ENCODE measurements at regions not wholly inside any gene's neighbourhood (a gene's known extent, or its start where the extent isn't known, plus 50 kb on each side); places are given as distances from the start of the nearest gene placed in this dataset.

GRCh38 chr9:87401681-87402080 is 96.0 kb upstream of the DAPK1 start:
- H2BK20ac ChIP-seq (ENCODE audit: low read depth, low read length, poor library complexity, severe bottlenecking) = no peak overlapping the region
- Mint-ChIP-seq H3K36me3 (ENCODE audit: insufficient read depth in 1 of 3, low read depth in 3 of 3) (no peaks in the 10 kb centered on the region), H3K4me3 (no peak overlapping the region), H3K4me1 (peaks cover 63 to 64% of the 10 kb centered on the region in 2 experiments), H3K9me3 (no peaks in the 10 kb centered on the region), H3K27ac (peak overlapping the region; percentile 49 to 66 (median 65); a peak in 4 of 7 replicates), H3K27me3 (ENCODE audit: low read depth) (no peaks in the 10 kb centered on the region)
- no peak overlapping the region for H3K23ac ChIP-seq (ENCODE audit: insufficient read length, low read depth, low read length)
- no peak overlapping the region for H3K27ac ChIP-seq (ENCODE audit: insufficient read length, low read depth, low read length)
- no peak for DNase-seq
- H2BK12ac ChIP-seq (ENCODE audit: insufficient read length, low read depth, low read length) = no peak overlapping the region
- no peaks in the 10 kb centered on the region for H3K79me2 ChIP-seq (ENCODE audit: insufficient read depth, low read length)
- no peak overlapping the region for H2AFZ ChIP-seq (ENCODE audit: low read length)
- no peak overlapping the region for H2BK120ac ChIP-seq (ENCODE audit: low read depth, low read length, poor library complexity, severe bottlenecking)
- H3K4me2 ChIP-seq (ENCODE audit: insufficient read depth, insufficient read length, low read length) = no peak overlapping the region
- H3K27me3 ChIP-seq (ENCODE audit: insufficient read depth, low read length) = no peaks in the 10 kb centered on the region
- H4K8ac ChIP-seq (replicated peaks; ENCODE audit: insufficient read length, low read depth, low read length) = no peak overlapping the region
- TF ChIP-seq, protein P1, sequence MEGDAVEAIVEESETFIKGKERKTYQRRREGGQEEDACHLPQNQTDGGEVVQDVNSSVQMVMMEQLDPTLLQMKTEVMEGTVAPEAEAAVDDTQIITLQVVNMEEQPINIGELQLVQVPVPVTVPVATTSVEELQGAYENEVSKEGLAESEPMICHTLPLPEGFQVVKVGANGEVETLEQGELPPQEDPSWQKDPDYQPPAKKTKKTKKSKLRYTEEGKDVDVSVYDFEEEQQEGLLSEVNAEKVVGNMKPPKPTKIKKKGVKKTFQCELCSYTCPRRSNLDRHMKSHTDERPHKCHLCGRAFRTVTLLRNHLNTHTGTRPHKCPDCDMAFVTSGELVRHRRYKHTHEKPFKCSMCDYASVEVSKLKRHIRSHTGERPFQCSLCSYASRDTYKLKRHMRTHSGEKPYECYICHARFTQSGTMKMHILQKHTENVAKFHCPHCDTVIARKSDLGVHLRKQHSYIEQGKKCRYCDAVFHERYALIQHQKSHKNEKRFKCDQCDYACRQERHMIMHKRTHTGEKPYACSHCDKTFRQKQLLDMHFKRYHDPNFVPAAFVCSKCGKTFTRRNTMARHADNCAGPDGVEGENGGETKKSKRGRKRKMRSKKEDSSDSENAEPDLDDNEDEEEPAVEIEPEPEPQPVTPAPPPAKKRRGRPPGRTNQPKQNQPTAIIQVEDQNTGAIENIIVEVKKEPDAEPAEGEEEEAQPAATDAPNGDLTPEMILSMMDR (conservative IDR thresholded peaks at IDR 0.05) = no peak
- no peak overlapping the region for H4K5ac ChIP-seq (ENCODE audit: insufficient read length, low read depth, low read length)
- H3K23me2 ChIP-seq (ENCODE audit: insufficient read length, low read depth, low read length, poor library complexity, severe bottlenecking) = no peaks in the 10 kb centered on the region
- no peaks in the 10 kb centered on the region for H3K9me3 ChIP-seq (ENCODE audit: control insufficient read depth, low read depth, low read length)
- no CpG with 5 or more reads among the region's 7 CpGs for WGBS (ENCODE audit: extremely low coverage, insufficient read length, low lambda C conversion rate)
- H3K4me1 ChIP-seq (ENCODE audit: insufficient read depth, low read length) = peaks cover 25% of the 10 kb centered on the region; the same call in 1 of the 2 replicates
- H3K18ac ChIP-seq (ENCODE audit: insufficient read length, low read depth, low read length) = no peak overlapping the region
- no peak overlapping the region for H3T11ph ChIP-seq (ENCODE audit: low read length)
- H2BK5ac ChIP-seq (ENCODE audit: insufficient read length, low read length) = no peak overlapping the region
- no peak overlapping the region for H3K4ac ChIP-seq (ENCODE audit: low read depth, low read length)
- H3K79me1 ChIP-seq (ENCODE audit: insufficient read depth, low read depth, low read length, poor library complexity, severe bottlenecking) = no peaks in the 10 kb centered on the region
- H3K56ac ChIP-seq (ENCODE audit: insufficient read length, low read depth, low read length) = no peak overlapping the region
- H3K14ac ChIP-seq (ENCODE audit: insufficient read depth, low read length) = no peak overlapping the region
- H3K9ac ChIP-seq (ENCODE audit: extremely low read depth, insufficient read length, low read length) = no peak overlapping the region
- no peak overlapping the region for H4K91ac ChIP-seq (ENCODE audit: insufficient read length, low read depth, low read length)
- no peak overlapping the region for H2AK5ac ChIP-seq (ENCODE audit: insufficient read length, low read length)
- no peak overlapping the region for H2BK15ac ChIP-seq (ENCODE audit: low read depth, low read length)
- no peaks in the 10 kb centered on the region for H4K20me1 ChIP-seq (ENCODE audit: control insufficient read depth, insufficient read depth, insufficient read length)
